Peyer's patch (tissue), 4 donors: ENCODE measurements at regions not wholly inside any gene's neighbourhood (a gene's known extent, or its start where the extent isn't known, plus 50 kb on each side); places are given as distances from the start of the nearest gene placed in this dataset.

Experiments
- CTCF ChIP-seq, 6 experiments: fragments of 450-650 bp in 4 of 6; fragments of 200-600 bp in 2 of 6; sonication (generic) in 1 of 6; IDR thresholded peaks; one replicate each; pipeline ENCODE4 v1.5.1; 2017 to 2019; ENCODE audit warnings: antibody characterized with exemption in 6 of 6, mild to moderate bottlenecking in 3 of 6, moderate library complexity in 1 of 6
- POLR2A ChIP-seq, 2 donors: fragments of 450-650 bp; IDR thresholded peaks; one replicate each; pipeline ENCODE4 v1.5.1; 2017; ENCODE audit warnings: antibody characterized with exemption in 2 of 2, mild to moderate bottlenecking in 2 of 2, moderate library complexity in 2 of 2

DNA sequence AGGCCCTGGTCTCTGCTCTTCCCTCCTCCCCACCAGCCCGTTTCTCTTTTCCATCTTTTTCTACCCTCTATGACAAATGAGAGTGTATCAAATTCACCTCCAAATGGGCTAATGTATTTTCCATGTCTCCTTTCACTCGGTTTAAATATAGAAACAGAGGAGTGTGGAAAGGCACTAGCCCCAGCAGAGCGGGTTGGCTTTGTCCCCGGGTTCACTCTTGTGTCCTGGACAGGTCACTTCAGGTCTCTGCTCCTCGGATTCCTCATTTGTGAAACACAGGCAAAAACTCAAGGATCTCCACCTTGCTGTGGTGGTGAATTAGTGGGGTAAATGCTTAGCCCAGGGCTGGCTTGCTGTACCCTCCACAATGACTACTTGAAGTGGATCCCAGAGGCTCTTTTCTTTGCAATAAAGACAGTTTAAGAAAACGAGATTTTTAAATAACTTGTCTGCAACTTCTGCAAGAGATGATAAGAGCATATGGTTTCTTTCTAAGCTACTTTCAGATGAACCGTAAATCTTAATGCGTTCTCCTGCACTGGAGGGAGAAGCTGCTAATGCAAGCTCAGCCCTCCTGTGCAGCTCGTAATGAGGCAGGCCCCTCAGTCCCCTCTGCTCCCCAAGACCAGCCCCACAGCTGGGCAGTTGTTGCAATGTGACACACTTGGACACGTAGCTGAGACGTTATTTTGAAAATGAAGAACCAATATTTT, 292.9 kb downstream of the THBS2 start:
- no peak for TF ChIP-seq CTCF (IDR thresholded peaks at IDR 0.05)
- TF ChIP-seq POLR2A (IDR thresholded peaks at IDR 0.05): no peak
